ENCODE measurements at regions not wholly inside any gene's neighbourhood (a gene's known extent, or its start where the extent isn't known, plus 50 kb on each side); places are given as distances from the start of the nearest gene placed in this dataset.

- no peak overlapping the region for H3K4me3 ChIP-seq (ENCODE audit: low read length)
- no peak for TF ChIP-seq CTCF (IDR thresholded peaks at IDR 0.05; ENCODE audit: insufficient read depth, low read depth, low read length, missing control alignments)
These were observed 113.6 kb upstream of the NFE2L3 start for GRCh38 chr7:26038201-26038990.

GRCh38 chr7:26040085-26040484 lies 111.9 kb upstream of the NFE2L3 start:
- no peak overlapping the region for H3K4me3 ChIP-seq (ENCODE audit: low read length)
- DNase-seq (ENCODE audit: low read depth) = no peak
- no peak for TF ChIP-seq CTCF (IDR thresholded peaks at IDR 0.05; ENCODE audit: insufficient read depth, low read depth, low read length, missing control alignments)

More at GRCh38 chr7:26038201-26038990, 113.6 kb upstream of the NFE2L3 start:
- no peak for DNase-seq (ENCODE audit: low read depth)

- no peak overlapping the region for H3K4me3 ChIP-seq (ENCODE audit: low read length)
- TF ChIP-seq CTCF (IDR thresholded peaks at IDR 0.05; ENCODE audit: insufficient read depth, low read depth, low read length, missing control alignments) = no peak
- DNase-seq (ENCODE audit: low read depth) = no peak
These were observed 109.8 kb upstream of the NFE2L3 start for GRCh38 chr7:26042237-26042636.

DNA sequence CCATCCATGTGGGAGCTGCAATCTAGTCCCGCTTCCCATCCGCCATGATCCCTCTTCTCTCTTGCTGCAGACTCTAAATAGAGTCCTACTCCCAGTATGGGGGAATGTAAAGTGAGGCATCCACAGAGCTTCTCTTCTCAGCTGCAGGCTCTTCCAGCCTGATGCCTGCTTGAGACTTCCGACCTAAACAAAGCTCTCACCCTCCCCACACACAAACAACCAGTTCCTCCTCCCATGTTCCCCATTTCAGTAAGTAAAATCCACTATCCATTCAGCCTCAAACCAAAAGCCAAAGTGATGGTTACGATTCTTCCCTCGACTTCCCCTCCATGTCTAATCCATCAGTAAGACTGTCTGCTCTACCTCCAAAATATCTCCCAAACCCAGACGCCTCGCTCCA lies 108.2 kb upstream of the NFE2L3 start:
- no peak for TF ChIP-seq CTCF (IDR thresholded peaks at IDR 0.05; ENCODE audit: insufficient read depth, low read depth, low read length, missing control alignments)
- no peak overlapping the region for H3K4me3 ChIP-seq (ENCODE audit: low read length)
- DNase-seq (ENCODE audit: low read depth) = no peak

- no peak for TF ChIP-seq CTCF (IDR thresholded peaks at IDR 0.05; ENCODE audit: insufficient read depth, low read depth, low read length, missing control alignments)
- no peak for DNase-seq (ENCODE audit: low read depth)
- no peak overlapping the region for H3K4me3 ChIP-seq (ENCODE audit: low read length)
These were observed 107.7 kb upstream of the NFE2L3 start for GRCh38 chr7:26044320-26044719.

DNA sequence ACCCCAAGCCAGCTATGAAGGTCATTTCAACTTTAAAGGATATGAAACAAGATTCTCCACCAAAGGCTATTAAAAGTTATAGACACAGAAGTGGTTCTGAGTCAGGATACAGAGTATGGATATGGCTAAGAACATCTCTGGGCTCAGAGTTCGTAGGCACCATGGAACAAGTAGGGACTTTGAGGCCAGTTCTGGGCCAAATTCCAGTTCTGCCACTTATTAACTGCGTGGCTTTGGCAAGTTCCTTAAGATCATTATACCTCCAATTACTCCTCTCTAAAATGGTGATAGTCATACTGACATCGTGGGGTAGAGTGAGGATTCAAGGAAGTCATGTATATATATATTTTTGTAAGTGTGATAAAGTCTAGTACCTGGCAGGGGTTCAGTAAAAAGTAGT lies 105.8 kb upstream of the NFE2L3 start:
- no peak overlapping the region for H3K4me3 ChIP-seq (ENCODE audit: low read length)
- no peak for DNase-seq (ENCODE audit: low read depth)
- no peak for TF ChIP-seq CTCF (IDR thresholded peaks at IDR 0.05; ENCODE audit: insufficient read depth, low read depth, low read length, missing control alignments)

DNA sequence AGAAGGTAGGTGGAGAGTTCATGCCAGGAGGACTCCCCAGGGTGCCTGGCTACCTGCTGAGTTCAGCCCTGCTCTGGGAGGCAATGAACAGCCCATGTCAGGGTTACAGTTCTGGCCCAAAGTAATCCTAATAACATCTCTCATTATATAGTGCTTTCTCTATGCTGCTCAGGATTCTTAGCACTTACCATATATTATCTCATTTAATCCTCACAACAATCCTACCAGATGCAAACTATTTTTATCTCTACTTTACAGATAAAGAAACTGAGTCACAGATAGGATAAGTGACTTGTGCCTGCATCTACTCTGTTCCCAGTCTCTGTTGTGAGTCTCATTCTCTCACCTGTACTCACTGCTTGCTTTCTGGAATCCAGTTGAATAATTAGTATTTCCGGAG lies 105.1 kb upstream of the NFE2L3 start:
- no peak for TF ChIP-seq CTCF (IDR thresholded peaks at IDR 0.05; ENCODE audit: insufficient read depth, low read depth, low read length, missing control alignments)
- no peak for DNase-seq (ENCODE audit: low read depth)

More for the DNA sequence above, 105.1 kb upstream of the NFE2L3 start:
- no peak overlapping the region for H3K4me3 ChIP-seq (ENCODE audit: low read length)
